ENCODE measurements at regions not wholly inside any gene's neighbourhood (a gene's known extent, or its start where the extent isn't known, plus 50 kb on each side); places are given as distances from the start of the nearest gene placed in this dataset.
"Not testable (repeated sequence)": the region's sequence is repeated elsewhere in the genome, so short reads cannot be mapped to it uniquely, and the experiment has no call there.

GRCh38 chr2:129548880-129549279 is 430.6 kb upstream of the RAB6C start:
- WGBS, 2 donors (ENCODE audit: low coverage in 1 of 2): 40 to 100% methylated on average over 1 of the region's 3 CpGs
- TF ChIP-seq EP300 (IDR thresholded peaks at IDR 0.05): no peak
- no peak for TF ChIP-seq POLR2A (IDR thresholded peaks at IDR 0.05)
- no peak for TF ChIP-seq POLR2AphosphoS5 (IDR thresholded peaks at IDR 0.05)
- TF ChIP-seq, protein P1, sequence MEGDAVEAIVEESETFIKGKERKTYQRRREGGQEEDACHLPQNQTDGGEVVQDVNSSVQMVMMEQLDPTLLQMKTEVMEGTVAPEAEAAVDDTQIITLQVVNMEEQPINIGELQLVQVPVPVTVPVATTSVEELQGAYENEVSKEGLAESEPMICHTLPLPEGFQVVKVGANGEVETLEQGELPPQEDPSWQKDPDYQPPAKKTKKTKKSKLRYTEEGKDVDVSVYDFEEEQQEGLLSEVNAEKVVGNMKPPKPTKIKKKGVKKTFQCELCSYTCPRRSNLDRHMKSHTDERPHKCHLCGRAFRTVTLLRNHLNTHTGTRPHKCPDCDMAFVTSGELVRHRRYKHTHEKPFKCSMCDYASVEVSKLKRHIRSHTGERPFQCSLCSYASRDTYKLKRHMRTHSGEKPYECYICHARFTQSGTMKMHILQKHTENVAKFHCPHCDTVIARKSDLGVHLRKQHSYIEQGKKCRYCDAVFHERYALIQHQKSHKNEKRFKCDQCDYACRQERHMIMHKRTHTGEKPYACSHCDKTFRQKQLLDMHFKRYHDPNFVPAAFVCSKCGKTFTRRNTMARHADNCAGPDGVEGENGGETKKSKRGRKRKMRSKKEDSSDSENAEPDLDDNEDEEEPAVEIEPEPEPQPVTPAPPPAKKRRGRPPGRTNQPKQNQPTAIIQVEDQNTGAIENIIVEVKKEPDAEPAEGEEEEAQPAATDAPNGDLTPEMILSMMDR (IDR thresholded peaks at IDR 0.05): no peak

GRCh38 chr2:129550536-129550935 is 428.9 kb upstream of the RAB6C start:
- no peak for ATAC-seq
- TF ChIP-seq EP300 (IDR thresholded peaks at IDR 0.05) (no peak), POLR2AphosphoS5 (IDR thresholded peaks at IDR 0.05) (no peak), POLR2A (IDR thresholded peaks at IDR 0.05) (no peak)
- TF ChIP-seq, protein P1 (IDR thresholded peaks at IDR 0.05): no peak
- H3K36me3 ChIP-seq: no peaks in the 10 kb centered on the region
- no peak overlapping the region for H3K4me3 ChIP-seq
- H3K27ac ChIP-seq: no peak overlapping the region
- H3K9me3 ChIP-seq: no peaks in the 10 kb centered on the region
- H3K4me1 ChIP-seq: no peaks in the 10 kb centered on the region
- no peaks in the 10 kb centered on the region for H3K27me3 ChIP-seq
- 54 to 90% methylated on average over 2 to 3 of the region's 4 CpGs for WGBS, 2 donors (ENCODE audit: low coverage in 1 of 2)

More at GRCh38 chr2:129548880-129549279, 430.6 kb upstream of the RAB6C start:
- Histone ChIP-seq H3K4me3 (no peak overlapping the region), H3K9me3 (peaks cover 0 to 1% (median 0%) of the 10 kb centered on the region in 3 donors), H3K4me1 (no peaks in the 10 kb centered on the region), H3K36me3 (no peaks in the 10 kb centered on the region), H3K27me3 (no peaks in the 10 kb centered on the region), H3K27ac (no peak overlapping the region)
- ATAC-seq: no peak

DNA sequence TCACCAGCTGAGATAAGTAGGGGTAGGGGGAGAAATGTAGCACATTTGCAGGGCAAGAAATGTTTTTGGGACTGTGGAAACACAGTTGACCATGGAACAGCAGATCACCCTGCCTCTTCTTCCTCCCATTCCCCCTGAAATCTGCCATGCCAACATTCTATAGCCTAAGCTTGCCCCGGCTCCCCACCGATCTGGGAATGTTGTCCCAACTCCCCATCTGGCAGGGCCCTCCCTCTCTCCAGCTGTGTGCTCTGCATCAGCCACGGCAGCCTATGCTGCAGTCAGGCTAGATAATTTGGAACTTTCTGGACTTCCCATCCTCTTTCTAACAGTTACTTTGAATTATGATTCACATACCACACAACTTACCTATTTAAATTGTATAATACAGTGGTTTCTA is 425.1 kb upstream of the RAB6C start:
- WGBS, 2 donors (ENCODE audit: low coverage in 1 of 2): 11 to 30% methylated on average over 2 to 3 of the region's 3 CpGs
- Histone ChIP-seq H3K9me3 (no peaks in the 10 kb centered on the region), H3K27me3 (peaks cover 11% of the 10 kb centered on the region), H3K27ac (no peak overlapping the region), H3K4me1 (no peaks in the 10 kb centered on the region), H3K4me3 (no peak overlapping the region), H3K36me3 (no peaks in the 10 kb centered on the region)
- no peak for TF ChIP-seq POLR2AphosphoS5 (IDR thresholded peaks at IDR 0.05)
- no peak for TF ChIP-seq EP300 (IDR thresholded peaks at IDR 0.05)
- no peak for TF ChIP-seq POLR2A (IDR thresholded peaks at IDR 0.05)
- TF ChIP-seq, protein P1 (IDR thresholded peaks at IDR 0.05): no peak
- no peak for ATAC-seq

GRCh38 chr2:129559101-129559500 is 420.4 kb upstream of the RAB6C start:
- peaks cover 0 to 13% (median 0%) of the 10 kb centered on the region in 3 donors for H3K9me3 ChIP-seq
- no peak overlapping the region for H3K27ac ChIP-seq
- TF ChIP-seq, protein P1 (IDR thresholded peaks at IDR 0.05): no peak
- TF ChIP-seq POLR2AphosphoS5 (IDR thresholded peaks at IDR 0.05): no peak
- no peak for TF ChIP-seq EP300 (IDR thresholded peaks at IDR 0.05)
- TF ChIP-seq POLR2A (IDR thresholded peaks at IDR 0.05): no peak
- no peaks in the 10 kb centered on the region for H3K4me1 ChIP-seq
- no peak for ATAC-seq
- H3K4me3 ChIP-seq: no peak overlapping the region
- H3K27me3 ChIP-seq: peaks cover 11% of the 10 kb centered on the region
- 56 to 58% methylated on average over 2 to 7 of the region's 8 CpGs for WGBS, 2 donors (ENCODE audit: low coverage in 1 of 2)
- H3K36me3 ChIP-seq: no peaks in the 10 kb centered on the region

GRCh38 chr2:129565551-129566109 is 413.8 kb upstream of the RAB6C start:
- Histone ChIP-seq H3K4me1 (no peaks in the 10 kb centered on the region), H3K36me3 (no peaks in the 10 kb centered on the region), H3K27ac (no peak overlapping the region), H3K9me3 (peaks cover 0 to 24% (median 0%) of the 10 kb centered on the region in 3 donors), H3K27me3 (no peaks in the 10 kb centered on the region), H3K4me3 (no peak overlapping the region)
- no peak for ATAC-seq
- TF ChIP-seq POLR2AphosphoS5 (IDR thresholded peaks at IDR 0.05): no peak
- TF ChIP-seq EP300 (IDR thresholded peaks at IDR 0.05): no peak
- TF ChIP-seq, protein P1 (IDR thresholded peaks at IDR 0.05): no peak
- TF ChIP-seq POLR2A (IDR thresholded peaks at IDR 0.05): no peak
- 25 to 28% methylated on average over 4 to 5 of the region's 5 CpGs for WGBS, 2 donors (ENCODE audit: low coverage in 1 of 2)

- peaks cover 0 to 42% (median 0%) of the 10 kb centered on the region in 3 donors for H3K9me3 ChIP-seq
- not testable (repeated sequence) for H3K27me3 ChIP-seq, ATAC-seq, H3K27ac ChIP-seq, H3K4me3 ChIP-seq, H3K36me3 ChIP-seq, H3K4me1 ChIP-seq
- WGBS, 2 donors (ENCODE audit: low coverage in 1 of 2): 100% methylated on average over 1 to 2 of the region's 2 CpGs
Measured at GRCh38 chr2:129570812-129571211, 408.7 kb upstream of the RAB6C start.

Measured in gastroesophageal sphincter (tissue), 4 donors.